Natural killer cell (primary cell): ENCODE measurements at regions not wholly inside any gene's neighbourhood (a gene's known extent, or its start where the extent isn't known, plus 50 kb on each side); places are given as distances from the start of the nearest gene placed in this dataset.
A peak's percentile ranks its signal among the peaks of the same experiment; 100 is the strongest.

ENCODE experiments used
- ATAC-seq, 3 donors: fragments of 150-1000 bp in 2 of 3; fragments of 200-7000 bp in 1 of 3; cut with Tn5 transposase; 1 replicate in 1 of 3; 2 replicates in 2 of 3; pipeline ENCODE4 v1.10.0; 2021; ENCODE audit warnings: mild to moderate bottlenecking in 2 of 3, moderate library complexity in 2 of 3
- DNase-seq, 2 donors: peaks; one replicate each; pipeline versions ENCODE4 v3.0.0 to v3.0.0-alpha.2; 2013 to 2021; ENCODE audit warnings: mixed read lengths in 1 of 2
- H3K27ac ChIP-seq: one replicate; pipeline ENCODE4 v1.5.1; 2013; ENCODE audit warnings: mild to moderate bottlenecking, low read length
- H3K27me3 ChIP-seq: one replicate; pipeline ENCODE4 v1.6.1; 2013; ENCODE audit warnings: low read length; ENCODE audit not compliant: control insufficient read depth, insufficient read depth
- H3K36me3 ChIP-seq: one replicate; pipeline ENCODE4 v1.6.1; 2013; ENCODE audit warnings: low read length; ENCODE audit not compliant: control insufficient read depth, insufficient read depth
- H3K4me1 ChIP-seq: one replicate; pipeline ENCODE4 v1.6.1; 2013; ENCODE audit warnings: low read length; ENCODE audit not compliant: control insufficient read depth, insufficient read depth
- H3K4me3 ChIP-seq: one replicate; pipeline ENCODE4 v1.5.1; 2013; ENCODE audit warnings: low read length
- H3K9me3 ChIP-seq: one replicate; pipeline ENCODE4 v1.6.1; 2013; ENCODE audit warnings: low read length; ENCODE audit not compliant: control insufficient read depth, insufficient read depth
- H3K27ac Mint-ChIP-seq, 2 donors: one replicate each; pipeline ENCODE4 v1.8.0; 2022; ENCODE audit warnings: mild to moderate bottlenecking in 2 of 2, mixed read lengths in 2 of 2, moderate library complexity in 1 of 2
- H3K27me3 Mint-ChIP-seq, 2 donors: one replicate each; pipeline ENCODE4 v1.8.0; 2022; ENCODE audit warnings: low read depth in 2 of 2, mixed read lengths in 2 of 2
- H3K36me3 Mint-ChIP-seq: one replicate; pipeline ENCODE4 v1.8.0; 2022; ENCODE audit warnings: mixed read lengths
- H3K4me1 Mint-ChIP-seq, 2 donors: one replicate each; pipeline ENCODE4 v1.8.0; 2022; ENCODE audit warnings: mixed read lengths in 2 of 2
- H3K4me3 Mint-ChIP-seq: one replicate; pipeline ENCODE4 v1.8.0; 2022; ENCODE audit warnings: mild to moderate bottlenecking, moderate library complexity, mixed read lengths
- H3K9me3 Mint-ChIP-seq, 2 donors: one replicate each; pipeline ENCODE4 v1.8.0; 2022; ENCODE audit warnings: mixed read lengths in 2 of 2
- CTCF ChIP-seq: fragments of 200-600 bp; IDR thresholded peaks from one replicate; pipeline ENCODE4 v1.8.0; 2022; ENCODE audit warnings: antibody characterized with exemption
- WGBS: methylation state at CpG from one replicate; pipeline ENCODE4 v1.1.7; 2013; ENCODE audit warnings: missing lambda C conversion rate; ENCODE audit not compliant: insufficient coverage; 5-methylcytosine and 5-hydroxymethylcytosine counted together
- intact Hi-C: fragments of 100-400 bp; cut with micrococcal nuclease; formaldehyde crosslinking; loops from one replicate; pipeline ENCODE4 v1.14.2; 2022

- TF ChIP-seq CTCF, result no peak
- DNase-seq (no peak), ATAC-seq (peak in 1 of 3 donors; percentile 18)
- intact Hi-C loops, result no loop called here
- Mint-ChIP-seq H3K27me3 (peaks cover 0 to 7% of the 10 kb centered on the region in 2 donors), H3K4me1 (no peaks in the 10 kb centered on the region), H3K4me3 (no peak overlapping the region), H3K9me3 (no peaks in the 10 kb centered on the region), H3K36me3 (no peaks in the 10 kb centered on the region), H3K27ac (no peak overlapping the region)
- no peaks in the 10 kb centered on the region for H3K9me3 ChIP-seq
- no peaks in the 10 kb centered on the region for H3K27me3 ChIP-seq
- H3K4me1 ChIP-seq, result no peaks in the 10 kb centered on the region
- 78% methylated on average over 11 of the region's 12 CpGs for WGBS
- no peaks in the 10 kb centered on the region for H3K36me3 ChIP-seq
- no peak overlapping the region for H3K4me3 ChIP-seq
- H3K27ac ChIP-seq, result no peak overlapping the region
Measured at GRCh38 chr19:32257326-32258073, 87.9 kb upstream of the ZNF507 start.

GRCh38 chr19:32258167-32258566 is 87.2 kb upstream of the ZNF507 start:
- Histone ChIP-seq H3K9me3 (no peaks in the 10 kb centered on the region), H3K4me3 (no peak overlapping the region), H3K4me1 (no peaks in the 10 kb centered on the region), H3K36me3 (no peaks in the 10 kb centered on the region), H3K27me3 (no peaks in the 10 kb centered on the region), H3K27ac (no peak overlapping the region)
- Mint-ChIP-seq H3K4me3 (no peak overlapping the region), H3K27me3 (peaks cover 0 to 9% of the 10 kb centered on the region in 2 donors), H3K36me3 (no peaks in the 10 kb centered on the region), H3K9me3 (no peaks in the 10 kb centered on the region), H3K27ac (no peak overlapping the region), H3K4me1 (no peaks in the 10 kb centered on the region)
- intact Hi-C loops, result no loop called here
- WGBS, result 87% methylated on average over 2 of the region's 2 CpGs
- no peak for TF ChIP-seq CTCF
- DNase-seq, result no peak
- ATAC-seq, result no peak

GRCh38 chr19:32264568-32264967 is 80.8 kb upstream of the ZNF507 start:
- ATAC-seq (no peak), DNase-seq (no peak)
- no peaks in the 10 kb centered on the region for H3K4me1 Mint-ChIP-seq
- no peaks in the 10 kb centered on the region for H3K36me3 Mint-ChIP-seq
- 65% methylated on average over 3 of the region's 7 CpGs for WGBS
- Histone ChIP-seq H3K4me1 (no peaks in the 10 kb centered on the region), H3K27me3 (no peaks in the 10 kb centered on the region), H3K9me3 (no peaks in the 10 kb centered on the region), H3K27ac (no peak overlapping the region), H3K4me3 (no peak overlapping the region), H3K36me3 (no peaks in the 10 kb centered on the region)
- no peak for TF ChIP-seq CTCF
- H3K4me3 Mint-ChIP-seq, result no peak overlapping the region
- intact Hi-C loops, result no loop called here
- H3K27me3 Mint-ChIP-seq, result peaks cover 2 to 17% of the 10 kb centered on the region in 2 donors
- H3K9me3 Mint-ChIP-seq, result no peaks in the 10 kb centered on the region
- H3K27ac Mint-ChIP-seq, result no peak overlapping the region

- Mint-ChIP-seq H3K4me3 (no peak overlapping the region), H3K27ac (no peak overlapping the region), H3K9me3 (no peaks in the 10 kb centered on the region), H3K4me1 (no peaks in the 10 kb centered on the region), H3K36me3 (no peaks in the 10 kb centered on the region), H3K27me3 (peaks cover 2 to 27% of the 10 kb centered on the region in 2 donors)
- no peaks in the 10 kb centered on the region for H3K4me1 ChIP-seq
- H3K27ac ChIP-seq, result no peak overlapping the region
- no peaks in the 10 kb centered on the region for H3K36me3 ChIP-seq
- no peaks in the 10 kb centered on the region for H3K9me3 ChIP-seq
- TF ChIP-seq CTCF, result no peak
- H3K4me3 ChIP-seq, result no peak overlapping the region
- intact Hi-C loops, result no loop called here
- 50% methylated on average over 3 of the region's 5 CpGs for WGBS
- ATAC-seq, result no peak
- H3K27me3 ChIP-seq, result no peaks in the 10 kb centered on the region
- DNase-seq, result no peak
Measured at GRCh38 chr19:32265995-32266394, 79.4 kb upstream of the ZNF507 start.
